Mesendoderm (in vitro differentiated cells): ENCODE measurements at regions not wholly inside any gene's neighbourhood (a gene's known extent, or its start where the extent isn't known, plus 50 kb on each side); places are given as distances from the start of the nearest gene placed in this dataset.

Source experiments
- DNase-seq: peaks from one replicate; pipeline ENCODE4 v3.0.0; 2013
- H2AK5ac ChIP-seq: 2 replicates; pipeline ENCODE4 v1.6.1; 2013; ENCODE audit warnings: low read length, inconsistent platforms
- H2BK120ac ChIP-seq: 2 replicates; pipeline ENCODE4 v1.6.1; 2013; ENCODE audit warnings: low read depth, mild to moderate bottlenecking, low read length, moderate library complexity, mixed read lengths
- H2BK15ac ChIP-seq: replicated peaks from 2 replicates; pipeline ENCODE4 v1.6.1; 2013; ENCODE audit warnings: low read depth, mild to moderate bottlenecking, moderate library complexity
- H2BK5ac ChIP-seq: 2 replicates; pipeline ENCODE4 v1.6.1; 2013; ENCODE audit warnings: low read length, inconsistent platforms
- H3K18ac ChIP-seq: 2 replicates; pipeline ENCODE4 v1.6.1; 2013; ENCODE audit warnings: mild to moderate bottlenecking, low read length, mixed read lengths
- H3K23ac ChIP-seq: one replicate; pipeline ENCODE4 v1.6.1; 2013; ENCODE audit warnings: low read length
- H3K27ac ChIP-seq: 2 replicates; pipeline ENCODE4 v1.5.1; 2013; ENCODE audit warnings: low read depth, mild to moderate bottlenecking, inconsistent platforms, low read length, moderate library complexity
- H3K27me3 ChIP-seq: 2 replicates; pipeline ENCODE4 v1.6.1; 2013; ENCODE audit warnings: low read length, control low read depth, mild to moderate bottlenecking, inconsistent platforms; ENCODE audit not compliant: insufficient read depth, poor library complexity
- H3K36me3 ChIP-seq: 2 replicates; pipeline ENCODE4 v1.6.1; 2013; ENCODE audit warnings: low read length, inconsistent platforms; ENCODE audit not compliant: control insufficient read depth, insufficient read depth
- H3K4ac ChIP-seq: one replicate; pipeline ENCODE4 v1.6.1; 2013; ENCODE audit warnings: low read depth, mild to moderate bottlenecking, low read length, moderate library complexity
- H3K4me1 ChIP-seq: 2 replicates; pipeline ENCODE4 v1.6.1; 2013; ENCODE audit warnings: low read depth, low read length, inconsistent platforms; ENCODE audit not compliant: control insufficient read depth
- H3K4me2 ChIP-seq: 2 replicates; pipeline ENCODE4 v1.6.1; 2013; ENCODE audit warnings: low read length
- H3K4me3 ChIP-seq: 2 replicates; pipeline ENCODE4 v1.5.1; 2013; ENCODE audit warnings: mild to moderate bottlenecking, low read length
- H3K56ac ChIP-seq: one replicate; pipeline ENCODE4 v1.6.1; 2013; ENCODE audit warnings: low read length
- H3K79me1 ChIP-seq: 2 replicates; pipeline ENCODE4 v1.6.1; 2013; ENCODE audit warnings: low read length, inconsistent platforms
- H3K79me2 ChIP-seq: 2 replicates; pipeline ENCODE4 v1.6.1; 2013; ENCODE audit warnings: mild to moderate bottlenecking, low read length; ENCODE audit not compliant: control insufficient read depth, insufficient read depth
- H3K9ac ChIP-seq: 2 replicates; pipeline ENCODE4 v1.6.1; 2013; ENCODE audit warnings: low read length, inconsistent platforms
- H4K5ac ChIP-seq: one replicate; pipeline ENCODE4 v1.6.1; 2013; ENCODE audit warnings: low read length
- H4K8ac ChIP-seq: one replicate; pipeline ENCODE4 v1.6.1; 2013; ENCODE audit warnings: low read depth, mild to moderate bottlenecking, control low read depth, low read length, moderate library complexity
- WGBS: extraction: QIAGEN DNeasy Blood & Tissue Kit; methylation state at CpG from one replicate; pipeline ENCODE4 v1.1.7; 2013; ENCODE audit warnings: low lambda C conversion rate, missing lambda C conversion rate; ENCODE audit not compliant: insufficient coverage; ENCODE audit errors: extremely low coverage; 5-methylcytosine and 5-hydroxymethylcytosine counted together

DNA sequence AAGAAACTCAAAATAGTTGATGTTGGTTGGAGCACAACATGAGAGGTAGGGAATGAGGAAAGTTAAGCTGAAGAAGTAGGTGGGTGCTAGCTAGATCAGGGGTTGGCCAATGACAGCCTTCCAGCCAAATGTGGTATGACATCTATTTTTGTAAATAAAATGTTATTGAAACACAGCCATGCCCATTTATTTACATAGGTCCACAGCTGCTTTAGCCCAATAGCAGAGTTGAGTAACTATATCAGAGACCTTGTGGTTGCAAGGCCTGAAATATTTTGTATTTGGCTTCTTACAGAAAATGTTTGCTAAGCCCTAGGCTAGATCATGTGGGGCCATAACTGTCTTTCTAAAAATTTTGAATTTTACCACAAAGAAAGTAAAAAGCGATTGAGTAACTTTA lies 234.9 kb upstream of the CTSO start:
- H3K23ac ChIP-seq: no peak overlapping the region

DNA sequence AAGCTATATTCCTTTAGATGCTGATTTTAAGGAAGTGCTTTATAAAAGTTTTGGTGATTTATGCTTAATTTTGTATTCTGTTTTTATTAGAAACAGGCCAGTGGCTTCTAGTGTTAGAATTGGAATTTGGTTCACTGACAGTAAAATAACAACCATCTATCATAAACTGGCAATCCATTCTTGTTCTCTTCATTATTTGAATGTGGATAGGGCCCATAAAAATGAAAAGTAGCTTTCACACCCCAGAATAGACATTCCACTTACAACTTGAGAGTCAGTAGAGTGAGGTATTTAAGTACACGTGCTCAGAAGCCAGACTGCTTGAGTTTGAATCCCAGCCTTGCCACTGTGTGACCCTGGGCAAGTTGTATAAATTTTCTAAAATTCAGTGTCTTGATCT lies 232.4 kb upstream of the CTSO start:
- Histone ChIP-seq H2AK5ac (no peak overlapping the region), H3K4me1 (no peaks in the 10 kb centered on the region), H2BK120ac (no peak overlapping the region), H3K18ac (no peak overlapping the region), H3K56ac (no peak overlapping the region), H3K36me3 (no peaks in the 10 kb centered on the region), H3K4me2 (no peak overlapping the region), H2BK5ac (no peak overlapping the region), H3K79me2 (no peaks in the 10 kb centered on the region), H3K27ac (no peak overlapping the region), H3K79me1 (no peaks in the 10 kb centered on the region), H2BK15ac (no peak overlapping the region), H3K4ac (no peak overlapping the region), H3K9ac (no peak overlapping the region), H4K8ac (no peak overlapping the region), H3K4me3 (no peak overlapping the region), H3K23ac (no peak overlapping the region), H3K27me3 (no peaks in the 10 kb centered on the region), H4K5ac (no peak overlapping the region)
- no CpG with 5 or more reads among the region's 1 CpG for WGBS
- DNase-seq: no peak

More for the DNA sequence above, 234.9 kb upstream of the CTSO start:
- no peak overlapping the region for H3K27ac ChIP-seq
- no peak overlapping the region for H3K4me2 ChIP-seq
- no peaks in the 10 kb centered on the region for H3K4me1 ChIP-seq
- H2AK5ac ChIP-seq: no peak overlapping the region
- WGBS: no CpG with 5 or more reads among the region's 1 CpG
- no peaks in the 10 kb centered on the region for H3K36me3 ChIP-seq
- no peak for DNase-seq
- H2BK15ac ChIP-seq: no peak overlapping the region
- no peak overlapping the region for H2BK120ac ChIP-seq
- no peak overlapping the region for H4K8ac ChIP-seq
- H3K4ac ChIP-seq: no peak overlapping the region
- H3K56ac ChIP-seq: no peak overlapping the region
- no peaks in the 10 kb centered on the region for H3K79me2 ChIP-seq
- no peak overlapping the region for H3K9ac ChIP-seq
- H3K27me3 ChIP-seq: no peaks in the 10 kb centered on the region
- no peak overlapping the region for H2BK5ac ChIP-seq
- no peaks in the 10 kb centered on the region for H3K79me1 ChIP-seq
- H3K4me3 ChIP-seq: no peak overlapping the region
- no peak overlapping the region for H3K18ac ChIP-seq
- H4K5ac ChIP-seq: no peak overlapping the region

DNA sequence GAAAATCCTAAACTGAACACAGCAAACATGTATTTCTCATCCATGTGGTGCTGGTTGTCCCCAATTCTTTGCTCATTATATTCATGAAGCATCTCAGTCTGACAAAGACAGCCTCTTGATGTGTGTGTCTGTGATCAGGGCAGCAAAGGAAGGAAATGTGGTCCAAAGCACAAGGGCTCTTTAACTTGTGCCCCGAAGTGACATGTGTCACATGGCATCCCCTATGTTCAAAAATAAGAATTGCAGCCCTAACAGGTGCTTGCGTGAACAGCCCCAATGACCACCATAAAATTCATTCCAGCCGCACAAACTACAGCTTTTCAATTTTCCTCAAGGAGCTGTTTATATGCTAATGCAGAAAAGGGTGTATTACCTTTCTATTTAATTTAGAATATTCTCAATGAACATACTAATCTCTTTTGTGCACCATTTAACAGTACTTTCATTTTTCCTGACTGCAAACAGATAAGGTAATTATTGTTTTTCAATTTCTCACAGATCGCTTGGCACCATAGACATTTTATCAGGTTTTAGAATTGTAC lies 231.9 kb upstream of the CTSO start:
- no peak overlapping the region for H3K4me3 ChIP-seq
- H3K79me1 ChIP-seq: no peaks in the 10 kb centered on the region
- H3K23ac ChIP-seq: no peak overlapping the region
- DNase-seq: no peak
- H2BK5ac ChIP-seq: no peak overlapping the region
- H3K9ac ChIP-seq: no peak overlapping the region
- H3K36me3 ChIP-seq: no peaks in the 10 kb centered on the region
- H3K4me1 ChIP-seq: no peaks in the 10 kb centered on the region
- no peak overlapping the region for H3K4ac ChIP-seq
- no peaks in the 10 kb centered on the region for H3K79me2 ChIP-seq
- no peak overlapping the region for H3K4me2 ChIP-seq
- no peak overlapping the region for H3K27ac ChIP-seq
- H4K8ac ChIP-seq: no peak overlapping the region
- no peaks in the 10 kb centered on the region for H3K27me3 ChIP-seq
- H4K5ac ChIP-seq: no peak overlapping the region
- H3K18ac ChIP-seq: no peak overlapping the region
- no peak overlapping the region for H2BK120ac ChIP-seq
- H2BK15ac ChIP-seq: no peak overlapping the region
- WGBS: no CpG with 5 or more reads among the region's 4 CpGs
- no peak overlapping the region for H2AK5ac ChIP-seq
- no peak overlapping the region for H3K56ac ChIP-seq

DNA sequence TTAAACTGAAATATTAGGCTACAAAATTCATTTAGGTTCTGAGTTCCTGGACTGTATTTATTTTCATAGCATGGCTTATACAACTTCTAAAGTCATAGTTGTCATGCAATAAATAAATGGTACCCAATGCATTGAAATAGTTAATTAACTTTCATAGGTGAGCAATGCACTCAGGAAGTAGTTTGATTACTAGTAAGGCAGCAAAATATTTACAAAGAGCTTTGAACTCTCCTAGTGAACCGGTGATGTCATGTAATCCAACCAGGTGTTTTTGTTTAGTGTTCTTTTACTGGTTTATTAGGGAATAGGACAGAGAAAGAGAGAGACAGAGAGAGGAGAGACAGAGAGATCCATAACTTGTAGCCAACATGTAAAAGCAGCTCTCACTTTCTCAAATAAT lies 228.6 kb upstream of the CTSO start:
- no peak overlapping the region for H3K23ac ChIP-seq
- H3K36me3 ChIP-seq: no peaks in the 10 kb centered on the region
- no peak overlapping the region for H4K5ac ChIP-seq
- H3K4me1 ChIP-seq: no peaks in the 10 kb centered on the region
- no peak overlapping the region for H4K8ac ChIP-seq
- no peak overlapping the region for H2AK5ac ChIP-seq
- no peak overlapping the region for H3K18ac ChIP-seq
- no peak overlapping the region for H2BK5ac ChIP-seq
- H2BK15ac ChIP-seq: no peak overlapping the region
- H3K79me2 ChIP-seq: no peaks in the 10 kb centered on the region
- no peak overlapping the region for H3K4ac ChIP-seq
- no peak overlapping the region for H3K4me3 ChIP-seq
- H3K56ac ChIP-seq: no peak overlapping the region
- DNase-seq: no peak
- H2BK120ac ChIP-seq: no peak overlapping the region
- no peak overlapping the region for H3K9ac ChIP-seq
- WGBS: no CpG with 5 or more reads among the region's 1 CpG
- H3K79me1 ChIP-seq: no peaks in the 10 kb centered on the region
- no peaks in the 10 kb centered on the region for H3K27me3 ChIP-seq
- no peak overlapping the region for H3K4me2 ChIP-seq
- H3K27ac ChIP-seq: no peak overlapping the region

DNA sequence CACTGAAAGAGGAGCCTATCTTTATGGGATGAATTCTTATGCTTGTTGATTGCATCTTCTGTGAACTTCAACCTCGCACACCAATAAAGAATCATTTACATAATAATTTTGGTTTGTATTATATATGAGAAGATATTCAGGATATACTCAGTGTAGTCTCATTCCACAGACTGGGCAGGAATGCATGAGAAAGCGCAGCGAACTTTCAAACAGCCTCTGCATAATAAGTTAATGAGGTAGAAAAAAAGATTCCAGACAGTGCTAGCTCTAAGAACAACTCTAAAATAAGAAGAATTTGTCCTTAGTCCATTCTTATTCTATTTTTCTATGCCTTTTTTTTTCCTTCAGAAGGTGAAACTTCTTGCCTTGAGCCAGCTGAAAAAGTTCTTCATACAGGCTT lies 224.3 kb upstream of the CTSO start:
- Histone ChIP-seq H3K56ac (no peak overlapping the region), H3K27ac (no peak overlapping the region), H3K36me3 (no peaks in the 10 kb centered on the region), H2BK15ac (no peak overlapping the region), H3K27me3 (no peaks in the 10 kb centered on the region), H4K8ac (no peak overlapping the region), H3K4me3 (no peak overlapping the region), H3K4me1 (no peaks in the 10 kb centered on the region), H3K4me2 (no peak overlapping the region), H3K4ac (no peak overlapping the region), H3K9ac (no peak overlapping the region), H3K18ac (no peak overlapping the region), H2BK120ac (no peak overlapping the region), H3K79me1 (no peaks in the 10 kb centered on the region), H3K23ac (no peak overlapping the region), H3K79me2 (no peaks in the 10 kb centered on the region), H2AK5ac (no peak overlapping the region), H4K5ac (no peak overlapping the region), H2BK5ac (no peak overlapping the region)
- DNase-seq: no peak
- no CpG with 5 or more reads among the region's 3 CpGs for WGBS

DNA sequence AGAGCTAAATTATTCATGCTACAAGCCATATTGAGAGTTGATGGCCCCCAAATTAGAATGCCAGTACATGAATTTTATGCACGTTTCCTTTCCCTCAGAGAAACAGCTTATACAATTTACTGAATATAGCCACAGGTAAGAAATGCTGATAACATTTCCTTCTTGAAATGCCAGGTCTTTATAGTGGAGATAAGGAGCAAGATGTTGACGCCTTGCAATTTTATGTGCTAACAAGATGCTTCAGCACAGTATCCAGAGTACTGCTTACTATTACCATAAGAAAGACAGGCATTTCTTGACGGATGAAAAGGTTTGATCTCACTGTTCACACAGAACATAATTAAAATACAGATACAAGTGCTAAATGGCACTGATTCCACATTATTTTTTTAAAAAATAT lies 223.2 kb upstream of the CTSO start:
- WGBS: no CpG with 5 or more reads among the region's 3 CpGs
- H3K23ac ChIP-seq: no peak overlapping the region
- no peak overlapping the region for H3K27ac ChIP-seq
- H3K4me2 ChIP-seq: no peak overlapping the region
- H3K36me3 ChIP-seq: no peaks in the 10 kb centered on the region
- H2BK15ac ChIP-seq: no peak overlapping the region
- no peak overlapping the region for H3K56ac ChIP-seq
- no peak overlapping the region for H3K4me3 ChIP-seq
- H3K4ac ChIP-seq: no peak overlapping the region
- H3K18ac ChIP-seq: no peak overlapping the region
- no peak overlapping the region for H4K8ac ChIP-seq
- H3K9ac ChIP-seq: no peak overlapping the region
- DNase-seq: peak; percentile 28
- H2BK120ac ChIP-seq: no peak overlapping the region
- H3K27me3 ChIP-seq: no peaks in the 10 kb centered on the region
- H3K79me1 ChIP-seq: no peaks in the 10 kb centered on the region
- no peak overlapping the region for H4K5ac ChIP-seq
- H2BK5ac ChIP-seq: no peak overlapping the region
- H2AK5ac ChIP-seq: no peak overlapping the region
- H3K4me1 ChIP-seq: no peaks in the 10 kb centered on the region
- H3K79me2 ChIP-seq: no peaks in the 10 kb centered on the region
